CD4-positive, alpha-beta T cell treated with Interleukin-21 for 1 hour (primary cell): ENCODE measurements at regions not wholly inside any gene's neighbourhood (a gene's known extent, or its start where the extent isn't known, plus 50 kb on each side); places are given as distances from the start of the nearest gene placed in this dataset.
A peak's percentile ranks its signal among the peaks of the same experiment; 100 is the strongest.
"Not testable (repeated sequence)": the region's sequence is repeated elsewhere in the genome, so short reads cannot be mapped to it uniquely, and the experiment has no call there.

ENCODE experiments used
- DNase-seq: peaks from one replicate; pipeline ENCODE4 v3.0.0-alpha.2; 2020

DNA sequence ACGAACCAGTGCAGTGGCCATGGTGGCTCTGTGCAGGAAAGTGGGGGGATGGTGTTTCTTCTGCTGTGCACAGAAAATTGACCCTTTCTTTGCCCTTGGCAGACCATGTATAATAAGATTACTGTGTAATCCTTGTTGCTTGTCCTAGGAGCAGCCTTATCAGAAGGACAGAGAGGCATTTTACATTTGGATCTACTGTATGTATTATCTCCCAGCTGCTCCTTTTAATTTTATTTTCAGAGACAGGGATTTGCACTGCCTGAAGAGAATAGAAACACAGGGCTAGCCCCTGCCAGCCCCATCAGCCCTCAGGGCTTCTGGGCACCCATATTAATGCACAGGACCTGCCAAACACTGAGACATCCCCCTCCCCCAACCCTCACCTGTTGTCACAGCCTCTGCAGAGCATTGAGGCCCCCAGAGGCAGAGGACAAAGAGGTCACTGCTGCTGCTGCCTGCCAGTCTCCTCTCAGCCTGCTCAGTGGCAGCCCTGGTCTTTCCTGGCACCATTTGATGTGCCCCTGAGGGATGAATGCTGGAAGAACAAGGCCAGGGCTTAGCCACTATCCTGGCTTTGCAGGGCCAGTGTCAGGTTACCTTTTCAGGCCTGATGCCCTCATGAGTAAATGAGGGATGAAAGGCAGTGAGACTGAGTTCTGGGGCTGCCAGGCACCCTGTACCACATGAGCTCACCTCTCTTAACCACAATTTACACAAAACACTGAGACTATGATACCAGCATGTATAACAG is 533.4 kb downstream of the NTRK3 start:
- no peak for DNase-seq

DNA sequence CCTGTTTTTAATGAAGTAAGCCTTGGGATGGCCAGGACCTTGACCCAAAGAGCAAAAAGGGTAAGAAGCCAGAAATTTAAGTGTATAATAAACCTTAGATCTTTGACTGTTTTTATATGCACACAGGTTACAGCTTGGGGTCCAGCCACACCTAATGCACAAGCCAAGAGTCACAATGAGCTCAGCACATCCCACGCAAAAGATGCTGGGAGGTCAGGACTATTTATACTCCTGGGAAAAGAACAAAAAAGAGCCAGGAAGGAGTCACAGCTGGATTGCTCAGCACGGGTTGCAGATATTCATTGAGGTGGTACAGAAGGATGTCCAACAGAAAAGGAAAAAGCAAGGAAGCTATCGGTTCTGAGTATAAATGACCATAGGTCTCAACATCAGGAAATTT is 536.3 kb downstream of the NTRK3 start:
- no peak for DNase-seq

DNA sequence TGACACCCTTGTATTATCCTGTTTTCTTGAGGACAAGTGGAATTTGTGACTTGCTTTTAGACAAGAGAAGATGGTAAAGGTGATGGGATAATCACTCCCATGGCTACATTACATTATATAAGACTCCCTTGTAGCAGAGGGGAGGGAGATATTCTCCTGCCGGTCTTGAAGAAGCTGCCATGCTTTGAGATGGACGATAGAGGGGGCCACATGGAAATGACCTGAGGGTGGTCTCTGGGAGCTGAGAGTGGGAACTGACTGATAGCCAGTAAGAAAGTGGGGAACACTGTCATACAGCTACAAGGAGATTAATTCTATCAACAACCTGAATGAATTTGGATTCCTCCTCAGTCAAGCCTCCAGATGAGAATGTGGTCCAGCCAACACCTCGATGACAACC is 540.1 kb downstream of the NTRK3 start:
- DNase-seq = no peak

DNA sequence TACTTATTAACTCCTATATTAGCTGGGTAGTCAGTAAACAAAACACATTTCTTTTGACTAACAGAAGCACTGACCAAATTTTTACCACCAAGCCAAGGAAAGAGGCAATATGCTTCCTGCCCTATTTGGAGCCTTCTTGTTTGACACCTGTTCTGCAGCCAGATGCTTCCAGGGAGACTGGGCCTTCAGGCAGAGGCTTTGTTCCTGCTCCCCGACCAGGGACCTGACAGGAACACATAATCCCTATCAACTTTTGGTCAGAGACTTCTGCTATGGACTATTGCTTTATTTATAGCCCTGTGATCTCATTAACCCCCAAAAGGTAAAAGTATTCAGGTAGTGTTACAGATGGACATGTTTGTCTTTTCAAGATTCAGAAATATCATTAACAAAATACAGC is 541.3 kb downstream of the NTRK3 start:
- no peak for DNase-seq

DNA sequence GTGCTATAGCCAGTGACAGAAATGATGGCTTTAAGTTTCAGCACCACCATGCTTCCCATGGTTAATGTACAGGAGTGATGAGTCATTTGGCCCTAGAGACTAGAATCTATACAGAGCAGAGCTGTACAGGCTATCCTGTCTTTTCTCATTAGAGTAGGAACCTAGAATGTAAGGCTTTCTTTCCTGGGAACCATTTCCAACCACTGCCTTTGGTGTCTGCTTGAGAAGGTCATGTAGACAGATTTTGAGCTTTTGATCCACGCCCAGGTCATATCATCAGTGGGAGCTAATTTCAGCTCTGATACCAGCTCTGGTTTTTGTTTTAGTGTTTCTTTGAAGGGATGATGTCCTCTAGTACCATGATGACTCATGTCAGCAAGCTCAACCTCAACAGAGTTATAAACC is 543.1 kb downstream of the NTRK3 start:
- no peak for DNase-seq

DNA sequence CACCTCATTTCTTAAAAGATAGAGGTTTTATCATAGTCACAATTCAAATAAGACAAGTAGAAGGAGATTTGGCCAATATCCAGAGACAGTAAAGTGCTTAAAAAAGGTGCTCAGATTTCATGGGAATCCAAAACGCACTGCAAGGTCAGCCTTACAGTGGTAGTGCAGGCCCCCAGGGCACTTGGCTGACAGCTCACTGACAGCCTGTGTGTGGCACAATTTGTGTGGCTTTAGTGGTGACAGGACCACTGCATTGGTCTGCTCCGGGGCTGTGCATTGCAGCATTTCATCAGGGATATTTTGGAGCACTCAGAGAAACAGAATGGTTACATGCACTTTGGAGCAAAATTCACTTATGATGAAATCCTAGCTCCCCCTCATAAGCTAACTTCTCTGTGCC is 544.3 kb downstream of the NTRK3 start:
- no peak for DNase-seq

DNA sequence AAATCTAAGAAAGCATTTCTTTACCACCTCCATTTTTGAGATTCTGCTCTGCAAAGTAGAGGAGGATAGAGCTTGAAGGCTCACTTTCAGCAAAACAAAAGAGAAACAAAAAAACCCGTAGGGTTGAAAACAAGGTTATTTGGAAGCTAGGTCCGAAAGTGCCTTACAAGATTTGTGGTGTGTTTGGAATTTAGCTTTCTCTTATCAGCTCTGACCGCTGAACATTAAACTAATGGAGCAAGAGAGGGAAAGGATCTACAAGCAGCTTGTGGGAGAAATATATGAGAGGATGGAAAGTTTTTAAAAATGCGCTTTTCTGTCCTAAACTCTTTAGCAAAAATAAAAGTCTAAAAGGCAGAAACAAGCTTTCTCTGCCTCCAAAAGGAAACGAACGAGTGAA is 545.5 kb downstream of the NTRK3 start:
- no peak for DNase-seq

DNA sequence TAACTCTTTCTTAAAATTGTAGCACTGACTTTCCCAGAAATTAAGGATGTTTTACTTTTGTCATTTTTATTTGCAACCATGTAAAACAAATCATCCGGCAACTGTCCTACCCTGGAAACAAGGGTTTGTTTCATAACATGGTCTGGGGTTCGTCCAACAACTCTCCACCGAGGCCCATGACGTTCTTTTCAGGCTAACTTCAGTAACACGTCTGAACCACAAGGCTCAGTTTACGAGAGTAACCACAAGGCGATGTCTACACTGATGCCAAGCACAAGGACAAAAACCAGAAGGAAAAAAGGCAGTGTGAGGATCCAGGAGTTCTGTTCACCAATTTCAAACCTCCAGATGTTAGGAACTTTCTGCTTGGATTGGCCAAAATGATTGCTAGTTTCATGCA is 546.1 kb downstream of the NTRK3 start:
- DNase-seq = no peak

DNA sequence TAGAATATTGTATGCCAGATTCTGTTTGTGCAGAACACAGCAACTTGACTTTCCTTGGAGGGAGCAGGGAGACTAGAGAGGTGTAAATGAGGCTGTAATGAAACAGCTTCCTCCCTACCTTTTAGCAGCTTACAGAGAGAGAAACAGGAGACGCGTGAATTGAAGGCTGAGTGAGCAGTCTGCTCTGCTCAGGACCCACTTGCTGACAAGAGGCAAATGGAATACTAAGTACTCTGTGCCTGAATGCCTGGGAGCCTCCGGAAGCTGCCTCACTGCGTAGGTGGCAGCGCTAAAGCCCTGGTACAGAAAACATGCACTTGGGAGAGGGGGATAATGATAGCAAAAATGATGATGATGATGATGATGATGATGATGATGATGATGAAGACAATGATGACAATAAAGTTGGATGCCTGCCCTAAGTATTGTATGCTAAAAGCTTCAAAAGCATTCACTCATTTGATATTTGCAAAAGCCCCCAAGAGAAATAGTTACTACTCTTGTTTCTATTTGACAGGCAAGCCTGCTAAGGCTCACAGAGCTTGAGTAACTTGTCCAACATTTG is 548.9 kb downstream of the NTRK3 start:
- no peak for DNase-seq

DNA sequence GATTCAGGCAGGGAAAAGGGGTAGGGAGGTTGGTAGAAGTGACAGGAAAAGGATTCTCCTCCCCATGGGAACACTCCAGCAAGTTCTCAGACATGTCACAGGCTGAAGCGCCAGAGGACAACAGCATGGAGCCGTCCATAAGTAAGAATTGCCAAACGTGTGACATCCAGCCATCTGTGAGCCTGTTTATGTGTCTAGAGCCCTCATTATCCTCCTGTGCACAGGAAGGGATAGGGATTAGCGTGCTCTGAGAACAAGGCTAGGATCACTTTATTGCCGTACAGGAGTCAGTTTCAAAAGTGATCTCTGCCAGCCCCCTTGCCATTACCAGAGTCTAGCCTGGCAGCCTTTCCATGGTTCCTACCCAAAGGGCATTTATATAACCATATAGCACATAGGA is 549.5 kb downstream of the NTRK3 start:
- no peak for DNase-seq

DNA sequence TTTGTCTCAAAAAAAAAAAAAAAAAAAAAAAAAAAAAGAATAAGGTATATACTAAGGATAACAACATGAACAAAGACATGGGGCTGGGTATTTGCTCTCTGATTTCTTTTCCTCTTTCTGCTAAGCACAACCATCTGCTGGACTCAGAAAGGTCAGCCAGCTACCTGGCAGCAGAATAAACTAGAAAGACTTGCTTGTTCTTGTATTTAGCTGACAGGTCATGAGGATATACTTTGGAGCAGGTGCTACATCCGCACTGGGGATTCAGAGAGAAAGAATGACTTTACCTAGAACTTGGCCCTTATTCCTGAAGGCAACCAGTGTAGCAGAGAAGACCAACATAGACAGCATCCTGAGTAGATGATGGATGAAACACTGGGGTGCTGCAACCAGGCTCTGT is 550.5 kb downstream of the NTRK3 start:
- no peak for DNase-seq

DNA sequence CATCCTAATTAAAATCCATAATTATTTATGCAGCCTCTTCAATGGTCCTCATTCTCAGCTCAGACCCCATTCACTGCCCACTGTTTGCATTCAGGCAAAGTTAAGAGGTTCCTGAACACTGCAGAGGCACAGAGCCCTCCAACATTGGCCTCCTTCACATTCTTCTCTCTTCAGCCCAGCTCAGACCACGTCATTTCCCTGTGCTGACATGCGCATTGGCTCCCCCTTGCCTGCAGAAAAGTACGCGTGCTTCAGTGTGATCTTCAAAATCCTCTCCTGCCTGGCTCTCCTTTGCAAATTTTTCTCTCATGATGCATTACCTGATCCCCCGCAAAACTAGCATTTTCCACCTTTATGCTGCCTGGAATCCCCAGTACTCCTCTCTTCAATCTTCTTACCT is 552.3 kb downstream of the NTRK3 start:
- no peak for DNase-seq

DNA sequence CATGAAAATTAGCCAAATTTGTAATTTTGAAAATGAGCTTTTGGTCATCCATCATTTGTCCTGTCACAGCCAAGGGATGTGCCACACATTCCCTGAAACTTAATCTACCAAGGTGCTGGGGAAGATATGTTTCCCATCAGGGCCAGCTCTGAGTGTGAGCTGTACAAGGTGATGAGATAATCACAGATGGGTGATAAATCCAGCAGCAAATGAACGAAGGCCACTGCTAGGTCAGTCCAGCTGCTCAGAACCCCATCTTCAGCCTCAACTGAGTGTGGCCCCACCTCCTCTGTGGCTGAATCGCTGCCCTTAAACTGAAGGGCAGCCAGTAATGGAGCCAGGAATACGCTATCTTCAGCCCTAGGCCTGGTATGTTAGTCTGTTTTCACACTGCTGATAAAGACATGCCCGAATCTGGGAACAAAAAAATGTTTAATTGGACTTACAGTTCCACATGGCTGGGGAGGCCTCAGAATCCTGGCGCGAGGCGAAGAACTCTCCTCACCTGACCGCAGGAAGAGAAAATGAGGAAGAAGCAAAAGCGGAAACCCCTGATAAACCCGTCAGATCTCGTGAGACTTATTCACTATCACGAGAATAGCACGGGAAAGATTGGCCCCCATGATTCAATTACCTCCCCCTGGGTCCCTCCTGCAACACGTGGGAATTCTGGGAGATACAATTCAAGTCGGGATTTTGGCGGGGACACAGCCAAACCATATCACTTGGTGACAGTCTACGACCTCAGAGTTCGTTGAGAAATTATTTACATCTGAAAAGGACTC is 553.0 kb downstream of the NTRK3 start:
- no peak for DNase-seq

DNA sequence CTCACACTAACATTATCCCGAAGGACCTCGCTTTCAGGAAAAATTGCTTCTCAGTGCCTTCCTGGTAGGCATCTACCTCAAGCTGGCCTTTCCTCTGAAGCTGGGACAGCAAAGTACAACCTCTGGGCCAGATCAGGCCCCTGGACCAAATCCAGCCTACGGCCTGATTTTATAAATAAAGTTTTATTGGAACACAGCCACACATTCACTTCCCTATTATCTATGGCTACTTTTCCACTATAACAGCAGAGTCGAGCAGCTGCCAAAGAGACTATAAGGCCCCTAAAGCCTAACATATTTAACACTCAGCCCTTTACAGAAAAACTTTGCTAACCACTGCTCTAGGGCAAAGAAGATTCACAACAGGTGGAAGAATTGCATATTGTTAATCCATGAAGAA is 554.3 kb downstream of the NTRK3 start:
- no peak for DNase-seq

DNA sequence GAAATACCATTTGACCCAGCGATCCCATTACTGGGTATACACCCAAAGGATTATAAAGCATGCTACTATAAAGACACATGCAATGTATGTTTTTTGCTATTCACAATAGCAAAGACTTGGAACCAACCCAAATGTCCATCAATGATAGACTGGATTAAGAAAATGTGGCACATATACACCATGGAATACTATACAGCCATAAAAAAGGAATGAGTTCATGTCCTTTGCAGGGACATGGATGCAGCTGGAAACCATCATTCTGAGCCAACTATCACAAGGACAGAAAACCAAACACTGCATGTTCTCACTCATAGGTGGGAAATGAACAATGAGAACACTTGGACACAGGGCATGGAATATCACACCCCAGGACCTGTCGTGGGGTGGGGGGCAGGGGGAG is 558.1 kb downstream of the NTRK3 start:
- DNase-seq = not testable (repeated sequence)

DNA sequence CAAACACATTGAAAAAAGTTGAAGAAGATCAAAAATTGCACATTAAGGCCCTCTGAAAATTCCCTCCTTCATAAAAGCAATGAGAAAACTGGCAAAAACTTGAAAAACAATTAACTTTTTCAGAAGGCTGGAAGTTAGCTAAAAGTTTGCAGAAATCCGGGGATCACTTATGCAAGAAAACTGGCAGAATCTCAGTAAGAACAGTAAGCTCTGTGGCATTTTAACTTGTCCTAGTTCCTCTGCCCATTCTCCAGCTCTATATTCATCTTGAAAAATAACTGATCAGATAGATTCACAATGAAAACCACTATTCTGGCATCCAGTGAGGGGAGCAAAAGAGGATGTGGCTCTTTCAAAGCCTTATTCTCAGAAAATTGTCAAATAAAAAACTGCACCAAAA is 566.8 kb downstream of the NTRK3 start:
- no peak for DNase-seq

DNA sequence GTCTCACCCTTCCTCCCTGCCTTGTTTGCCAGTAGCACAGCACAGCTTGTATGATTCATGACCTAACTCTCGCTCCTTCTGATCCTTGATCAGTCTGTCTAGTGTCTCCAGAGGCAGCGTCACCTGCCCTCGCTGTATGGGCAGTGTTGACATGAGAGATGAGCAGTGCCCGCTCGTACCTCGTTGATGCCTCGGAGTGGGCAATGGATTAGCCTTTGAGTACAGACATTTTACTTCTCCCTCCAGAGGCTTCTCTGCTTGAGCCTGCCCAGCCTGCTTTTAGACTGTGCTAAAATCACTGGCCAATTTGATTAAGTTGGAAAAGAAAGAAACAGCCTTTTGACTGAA is 569.0 kb downstream of the NTRK3 start:
- no peak for DNase-seq

DNA sequence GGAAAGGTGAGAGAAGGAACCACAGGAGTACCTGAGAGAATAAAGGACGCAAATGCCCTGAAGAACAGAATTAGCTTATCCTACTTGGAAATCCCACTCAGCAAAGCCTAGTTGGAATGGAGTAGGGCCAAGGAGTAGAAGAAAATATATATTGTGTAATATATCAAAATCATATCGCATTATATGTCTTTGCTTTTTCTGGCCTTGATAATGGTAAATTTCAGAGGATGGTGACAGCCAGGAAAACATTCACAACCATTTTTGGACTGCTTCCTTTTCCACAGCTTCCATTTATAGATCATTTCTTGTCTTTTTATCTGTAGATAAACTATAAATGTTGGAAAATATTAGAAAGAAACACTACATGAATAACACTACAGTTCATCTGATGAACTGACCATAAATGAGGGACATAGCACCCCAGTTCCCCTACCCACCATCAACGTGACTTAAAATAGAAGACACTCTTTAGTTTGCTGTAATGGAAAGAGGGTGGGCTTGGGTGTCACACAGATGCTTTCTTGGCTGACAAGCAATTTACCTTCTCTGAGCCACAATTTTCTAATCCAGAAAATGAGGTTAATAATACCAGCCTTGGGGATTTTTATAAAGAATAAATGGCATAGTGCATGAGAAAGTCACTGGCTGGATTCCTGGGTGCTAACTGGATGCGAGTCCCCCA is 569.6 kb downstream of the NTRK3 start:
- DNase-seq = no peak

DNA sequence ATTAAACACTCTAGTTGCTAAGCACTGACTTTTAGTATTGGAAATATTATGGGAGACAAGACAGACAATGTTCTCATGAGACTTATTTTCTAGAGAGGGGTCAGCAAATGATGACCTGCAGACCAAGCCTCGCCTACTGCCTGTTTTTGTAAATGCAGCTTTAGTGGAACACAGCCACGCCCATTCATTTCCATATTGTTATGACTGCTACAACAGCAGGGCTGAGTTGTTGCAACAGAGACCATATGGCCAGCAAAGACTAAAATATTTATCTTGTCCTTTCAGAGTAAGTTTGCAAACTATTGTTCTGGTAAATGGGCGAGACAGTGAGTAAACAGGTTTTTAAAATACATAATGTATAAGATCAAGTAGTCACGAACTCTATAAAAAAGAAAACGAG is 570.2 kb downstream of the NTRK3 start:
- DNase-seq = no peak

DNA sequence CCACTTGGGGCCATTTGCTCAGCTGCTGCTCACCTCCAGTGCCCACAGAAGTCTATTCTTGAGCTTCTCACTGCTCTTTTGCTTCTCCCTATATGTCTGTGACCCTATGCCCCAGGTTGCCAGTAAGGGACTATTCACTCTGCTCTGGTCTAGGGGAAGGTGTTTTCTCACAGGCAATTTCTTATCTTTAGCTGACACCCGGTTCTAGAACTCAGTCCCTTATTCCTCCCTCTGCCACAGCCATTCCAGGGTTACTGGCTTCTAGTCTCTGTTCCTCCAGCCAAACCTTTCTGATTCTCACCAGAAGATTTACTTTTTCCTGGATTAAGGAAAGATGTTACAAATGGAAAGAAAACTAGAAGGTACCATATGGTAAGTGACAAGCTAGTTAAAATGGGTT is 574.0 kb downstream of the NTRK3 start:
- no peak for DNase-seq

DNA sequence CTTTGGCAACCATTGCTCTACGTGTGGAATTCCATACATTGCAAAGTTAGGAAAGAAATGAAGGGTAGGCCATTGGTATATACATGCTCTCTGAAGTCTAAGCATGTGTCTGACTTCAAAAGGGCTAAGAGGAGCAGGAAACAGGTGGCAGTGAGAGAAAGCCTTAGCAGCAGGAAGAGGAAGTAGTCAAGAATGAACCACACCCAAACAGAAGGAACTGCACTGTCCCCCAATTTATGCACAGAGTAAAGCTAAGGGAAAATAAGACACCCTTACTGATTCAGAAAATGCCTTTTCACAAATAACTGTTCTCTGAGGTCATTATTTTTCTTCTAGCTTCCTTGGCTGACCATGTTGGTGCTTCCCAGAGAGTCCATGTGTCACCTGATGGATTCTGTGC is 575.4 kb downstream of the NTRK3 start:
- DNase-seq = peak; percentile 10

DNA sequence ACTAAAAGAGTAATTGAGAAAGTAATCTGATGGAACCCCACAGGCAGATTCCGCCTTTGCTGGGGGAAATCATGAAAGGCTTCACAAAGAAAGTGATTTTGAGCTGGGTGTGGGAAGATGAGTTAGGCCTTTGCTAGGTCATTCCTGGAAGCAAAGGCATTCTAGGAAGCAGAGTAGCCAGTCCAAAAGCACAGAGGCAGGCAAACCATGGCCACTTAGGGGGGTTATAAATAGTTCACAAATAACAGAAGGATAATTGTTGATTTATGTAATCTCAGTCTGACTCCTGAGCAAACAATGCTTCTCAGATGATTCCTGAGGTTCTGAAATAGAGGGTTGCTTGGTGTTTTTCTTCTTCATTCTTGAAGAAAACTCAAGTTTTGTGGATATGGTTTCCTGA is 576.3 kb downstream of the NTRK3 start:
- no peak for DNase-seq

DNA sequence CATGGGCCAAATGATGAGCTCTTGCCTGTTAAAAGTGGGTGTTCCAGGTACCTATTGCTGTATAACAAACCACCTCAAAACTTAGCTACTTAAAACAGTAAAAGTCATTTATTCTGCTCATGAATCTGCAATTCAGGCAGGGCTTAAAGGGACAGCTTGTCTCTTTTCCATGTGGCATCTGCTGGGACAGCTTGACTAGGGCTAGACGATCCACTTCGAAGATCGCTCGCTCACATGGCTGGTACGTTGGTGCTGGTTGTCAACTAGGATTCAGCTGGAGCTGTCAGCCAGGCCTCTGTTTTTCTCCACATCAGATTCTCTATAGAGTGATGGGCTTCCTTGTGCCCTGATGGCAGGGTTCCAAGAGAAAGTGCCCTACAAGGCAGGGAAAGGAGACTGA is 581.3 kb downstream of the NTRK3 start:
- no peak for DNase-seq
